Esophagus squamous epithelium (tissue), 4 donors: ENCODE measurements at regions not wholly inside any gene's neighbourhood (a gene's known extent, or its start where the extent isn't known, plus 50 kb on each side); places are given as distances from the start of the nearest gene placed in this dataset.

Source experiments
- POLR2A ChIP-seq, 4 donors: fragments of 450-650 bp; IDR thresholded peaks; one replicate each; pipeline ENCODE4 v1.6.1; 2017; ENCODE audit warnings: antibody characterized with exemption in 4 of 4, mild to moderate bottlenecking in 4 of 4, moderate library complexity in 3 of 4
- TF ChIP-seq, protein P1 (sequence below), 6 experiments: fragments of 450-650 bp in 4 of 6; fragments of 200-600 bp in 2 of 6; sonication (generic) in 2 of 6; IDR thresholded peaks; one replicate each; pipeline ENCODE4 v1.5.1; 2016 to 2019; ENCODE audit warnings: antibody characterized with exemption in 6 of 6, mild to moderate bottlenecking in 4 of 6, moderate library complexity in 4 of 6

DNA sequence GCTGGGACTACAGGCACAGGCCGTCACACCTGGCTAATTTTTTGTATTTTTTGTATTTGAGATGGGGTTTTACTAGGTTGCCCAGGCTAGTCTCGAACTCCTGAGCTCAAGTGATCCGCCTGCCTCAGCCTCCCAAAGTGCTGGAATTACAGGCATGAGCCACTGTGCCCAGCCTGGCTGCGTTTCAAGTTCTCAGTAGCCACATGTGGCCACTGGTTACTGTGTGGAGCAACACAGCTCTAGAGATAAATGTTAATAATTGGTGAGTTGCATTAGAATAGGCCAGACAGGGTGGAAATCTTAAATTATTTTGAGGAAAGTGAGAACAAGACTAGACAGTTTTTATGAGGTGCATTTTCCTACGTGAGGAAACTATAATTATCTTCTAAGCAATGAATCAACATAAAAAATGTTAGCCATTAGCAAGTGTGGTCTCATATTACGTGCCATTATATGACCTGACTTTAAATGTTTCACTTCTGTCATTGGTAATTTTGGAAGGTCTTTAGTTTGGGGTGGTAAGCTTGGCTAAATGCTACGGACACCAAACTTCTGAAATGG, 129.6 kb downstream of the PLEKHG1 start:
- no peak for TF ChIP-seq POLR2A (IDR thresholded peaks at IDR 0.05)
- TF ChIP-seq, protein P1, sequence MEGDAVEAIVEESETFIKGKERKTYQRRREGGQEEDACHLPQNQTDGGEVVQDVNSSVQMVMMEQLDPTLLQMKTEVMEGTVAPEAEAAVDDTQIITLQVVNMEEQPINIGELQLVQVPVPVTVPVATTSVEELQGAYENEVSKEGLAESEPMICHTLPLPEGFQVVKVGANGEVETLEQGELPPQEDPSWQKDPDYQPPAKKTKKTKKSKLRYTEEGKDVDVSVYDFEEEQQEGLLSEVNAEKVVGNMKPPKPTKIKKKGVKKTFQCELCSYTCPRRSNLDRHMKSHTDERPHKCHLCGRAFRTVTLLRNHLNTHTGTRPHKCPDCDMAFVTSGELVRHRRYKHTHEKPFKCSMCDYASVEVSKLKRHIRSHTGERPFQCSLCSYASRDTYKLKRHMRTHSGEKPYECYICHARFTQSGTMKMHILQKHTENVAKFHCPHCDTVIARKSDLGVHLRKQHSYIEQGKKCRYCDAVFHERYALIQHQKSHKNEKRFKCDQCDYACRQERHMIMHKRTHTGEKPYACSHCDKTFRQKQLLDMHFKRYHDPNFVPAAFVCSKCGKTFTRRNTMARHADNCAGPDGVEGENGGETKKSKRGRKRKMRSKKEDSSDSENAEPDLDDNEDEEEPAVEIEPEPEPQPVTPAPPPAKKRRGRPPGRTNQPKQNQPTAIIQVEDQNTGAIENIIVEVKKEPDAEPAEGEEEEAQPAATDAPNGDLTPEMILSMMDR (IDR thresholded peaks at IDR 0.05): no peak
